ENCODE measurements at regions not wholly inside any gene's neighbourhood (a gene's known extent, or its start where the extent isn't known, plus 50 kb on each side); places are given as distances from the start of the nearest gene placed in this dataset.

DNA sequence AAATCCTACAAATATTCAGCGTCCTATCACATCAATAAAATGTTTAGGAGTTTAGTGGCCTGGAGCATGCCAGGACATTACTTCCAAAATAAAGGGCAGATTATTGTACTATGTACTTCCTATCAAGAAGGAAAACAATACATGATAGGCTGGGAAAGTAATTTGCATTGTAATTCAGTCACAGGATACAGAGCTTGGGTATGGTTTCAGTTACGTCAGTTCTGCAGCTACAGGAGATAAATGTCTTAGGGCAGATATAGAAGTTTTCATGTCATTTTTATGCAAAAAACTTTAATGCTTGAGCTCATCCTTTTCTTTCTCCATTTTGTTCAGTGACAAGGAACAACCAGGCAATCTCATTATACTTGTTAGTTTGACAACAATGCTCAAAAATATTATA lies 155.2 kb downstream of the NFKBIZ start:
- TF ChIP-seq CTCF (IDR thresholded peaks at IDR 0.05; ENCODE audit: borderline replicate concordance, extremely low read depth, low read length, poor library complexity, severe bottlenecking) (no peak), EZH2 (IDR thresholded peaks at IDR 0.05; ENCODE audit: borderline replicate concordance, low read depth, low read length, severe bottlenecking) (no peak)

All from DND-41 (cell line).